Neuronal stem cell (in vitro differentiated cells): ENCODE measurements at regions not wholly inside any gene's neighbourhood (a gene's known extent, or its start where the extent isn't known, plus 50 kb on each side); places are given as distances from the start of the nearest gene placed in this dataset.

Experiments used
- DNase-seq: peaks from one replicate; pipeline ENCODE4 v3.0.0-alpha.2; 2013; ENCODE audit warnings: low spot score
- H2AFZ ChIP-seq: one replicate; pipeline ENCODE4 v1.6.1; 2013; ENCODE audit warnings: mild to moderate bottlenecking, low read length, inconsistent platforms
- H2AK5ac ChIP-seq: 2 replicates; pipeline ENCODE4 v1.6.1; 2013; ENCODE audit warnings: low read depth, mild to moderate bottlenecking, inconsistent platforms, low read length, moderate library complexity, mixed read lengths
- H2BK120ac ChIP-seq: 2 replicates; pipeline ENCODE4 v1.6.1; 2013; ENCODE audit warnings: low read depth, mild to moderate bottlenecking, inconsistent platforms, low read length, moderate library complexity, mixed read lengths
- H2BK12ac ChIP-seq: one replicate; pipeline ENCODE4 v1.6.1; 2013; ENCODE audit warnings: low read length, inconsistent platforms
- H2BK15ac ChIP-seq: 2 replicates; pipeline ENCODE4 v1.6.1; 2013; ENCODE audit warnings: mild to moderate bottlenecking, low read length, inconsistent platforms, mixed read lengths
- H2BK5ac ChIP-seq: one replicate; pipeline ENCODE4 v1.6.1; 2013; ENCODE audit warnings: inconsistent platforms, mild to moderate bottlenecking, low read length, moderate library complexity
- H3K14ac ChIP-seq: one replicate; pipeline ENCODE4 v1.6.1; 2013; ENCODE audit warnings: low read length, inconsistent platforms
- H3K18ac ChIP-seq: 2 replicates; pipeline ENCODE4 v1.6.1; 2013; ENCODE audit warnings: low read length, inconsistent platforms
- H3K23ac ChIP-seq: 2 replicates; pipeline ENCODE4 v1.6.1; 2013; ENCODE audit warnings: low read depth, mild to moderate bottlenecking, mixed read lengths, low read length, inconsistent platforms; ENCODE audit not compliant: poor library complexity
- H3K27ac ChIP-seq: replicated peaks from 3 replicates; pipeline ENCODE4 v1.5.1; 2013; ENCODE audit warnings: low read length, inconsistent platforms
- H3K27me3 ChIP-seq, 3 experiments: 2 replicates each; pipeline ENCODE4 v1.6.1; 2013; ENCODE audit warnings: low read length in 3 of 3, mild to moderate bottlenecking in 2 of 3, inconsistent platforms in 1 of 3, low read depth in 1 of 3, mixed read lengths in 1 of 3, moderate library complexity in 1 of 3; ENCODE audit not compliant: control insufficient read depth in 3 of 3, insufficient read depth in 3 of 3
- H3K36me3 ChIP-seq, 2 donors: replicated peaks in 1 of 2; 2 replicates each; pipeline ENCODE4 v1.6.1; 2013; ENCODE audit warnings: low read length in 2 of 2; ENCODE audit not compliant: control insufficient read depth in 2 of 2, insufficient read depth in 2 of 2
- H3K4ac ChIP-seq: 2 replicates; pipeline ENCODE4 v1.6.1; 2013; ENCODE audit warnings: inconsistent platforms, mild to moderate bottlenecking, low read length, moderate library complexity
- H3K4me1 ChIP-seq, 2 donors: 1 replicate in 1 of 2; 2 replicates in 1 of 2; pipeline ENCODE4 v1.6.1; 2013; ENCODE audit warnings: low read length in 2 of 2, low read depth in 1 of 2; ENCODE audit not compliant: control insufficient read depth in 2 of 2, insufficient read depth in 1 of 2
- H3K4me2 ChIP-seq: one replicate; pipeline ENCODE4 v1.6.1; 2013; ENCODE audit warnings: mild to moderate bottlenecking, low read length, inconsistent platforms; ENCODE audit not compliant: insufficient read depth, poor library complexity, severe bottlenecking
- H3K4me3 ChIP-seq, 2 donors: 2 replicates each; pipeline ENCODE4 v1.5.1; 2013; ENCODE audit warnings: low read length in 2 of 2, mild to moderate bottlenecking in 2 of 2, inconsistent platforms in 1 of 2, moderate library complexity in 1 of 2
- H3K79me1 ChIP-seq: one replicate; pipeline ENCODE4 v1.6.1; 2013; ENCODE audit warnings: low read depth, mild to moderate bottlenecking, inconsistent platforms, low read length, moderate library complexity
- H3K9ac ChIP-seq: one replicate; pipeline ENCODE4 v1.6.1; 2013; ENCODE audit warnings: mild to moderate bottlenecking, low read depth, low read length, inconsistent platforms; ENCODE audit not compliant: poor library complexity
- H3K9me3 ChIP-seq, 2 donors: replicated peaks in 1 of 2; 2 replicates each; pipeline versions ENCODE3 to v1.6.1; 2013; ENCODE audit warnings: low read length in 2 of 2, mild to moderate bottlenecking in 2 of 2, inconsistent platforms in 1 of 2, low read depth in 1 of 2, mixed read lengths in 1 of 2, moderate library complexity in 1 of 2; ENCODE audit not compliant: control insufficient read depth in 2 of 2, insufficient read depth in 1 of 2
- H4K8ac ChIP-seq: one replicate; pipeline ENCODE4 v1.6.1; 2013; ENCODE audit warnings: low read depth, mild to moderate bottlenecking, inconsistent platforms, low read length, moderate library complexity
- H4K91ac ChIP-seq: one replicate; pipeline ENCODE4 v1.6.1; 2013; ENCODE audit warnings: low read length, low read depth, mild to moderate bottlenecking, inconsistent platforms; ENCODE audit not compliant: poor library complexity
- WGBS, 2 donors: extraction: QIAGEN DNeasy Blood & Tissue Kit; methylation state at CpG; one replicate each; pipeline ENCODE4 v1.1.7; 2013; ENCODE audit warnings: missing lambda C conversion rate in 2 of 2, mixed read lengths in 1 of 2; ENCODE audit not compliant: insufficient read length in 2 of 2, insufficient replicate concordance in 1 of 2; ENCODE audit errors: extremely low coverage in 2 of 2; 5-methylcytosine and 5-hydroxymethylcytosine counted together

DNA sequence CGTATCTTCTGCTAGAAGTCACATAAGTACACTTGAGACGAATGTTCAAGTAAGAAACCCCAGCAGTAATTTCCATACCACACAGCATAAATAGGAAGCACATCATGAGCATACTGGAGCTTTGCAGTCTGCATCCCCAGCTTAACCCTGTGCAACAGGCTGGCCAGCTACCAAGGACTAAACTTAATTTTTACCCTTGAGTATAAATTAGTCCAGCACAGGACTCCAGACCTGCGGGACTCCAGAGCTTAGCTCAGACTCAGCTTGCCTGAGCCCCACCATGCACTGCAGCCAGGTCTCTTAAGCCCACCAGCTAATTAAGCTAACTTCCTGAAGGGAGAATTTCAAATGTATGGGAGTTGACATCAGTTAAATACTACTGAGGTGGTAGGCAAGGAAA, 491.0 kb downstream of the ARHGEF28 start:
- DNase-seq: no peak
- Histone ChIP-seq H3K4me3 (no peak overlapping the region), H2BK5ac (no peak overlapping the region), H3K14ac (no peak overlapping the region), H3K79me1 (no peaks in the 10 kb centered on the region), H3K27me3 (no peaks in the 10 kb centered on the region), H4K8ac (no peak overlapping the region), H3K4ac (no peak overlapping the region), H2BK12ac (no peak overlapping the region), H3K9me3 (peaks cover 2 to 3% of the 10 kb centered on the region in 2 donors), H3K9ac (no peak overlapping the region), H2AK5ac (no peak overlapping the region), H2AFZ (no peak overlapping the region), H3K27ac (no peak overlapping the region), H2BK120ac (no peak overlapping the region), H2BK15ac (no peak overlapping the region), H4K91ac (no peak overlapping the region), H3K4me2 (no peak overlapping the region), H3K4me1 (peaks cover 0 to 3% of the 10 kb centered on the region in 2 donors), H3K36me3 (no peaks in the 10 kb centered on the region), H3K23ac (no peak overlapping the region), H3K18ac (no peak overlapping the region)
- WGBS, 2 donors: no CpG with 5 or more reads among the region's 3 CpGs

GRCh38 chr5:74116266-74116665, 490.3 kb downstream of the ARHGEF28 start:
- no peak overlapping the region for H2BK5ac ChIP-seq
- H3K4me3 ChIP-seq: no peak overlapping the region
- peaks cover 2 to 3% of the 10 kb centered on the region in 2 donors for H3K9me3 ChIP-seq
- H3K79me1 ChIP-seq: no peaks in the 10 kb centered on the region
- no peak overlapping the region for H4K91ac ChIP-seq
- H2AFZ ChIP-seq: no peak overlapping the region
- no peak overlapping the region for H3K14ac ChIP-seq
- H3K18ac ChIP-seq: no peak overlapping the region
- H2BK15ac ChIP-seq: no peak overlapping the region
- H2BK120ac ChIP-seq: no peak overlapping the region
- H3K27ac ChIP-seq: no peak overlapping the region
- H2BK12ac ChIP-seq: no peak overlapping the region
- H3K9ac ChIP-seq: no peak overlapping the region
- no peak overlapping the region for H3K4me2 ChIP-seq
- no peak overlapping the region for H3K23ac ChIP-seq
- H3K4ac ChIP-seq: no peak overlapping the region
- no peak overlapping the region for H2AK5ac ChIP-seq
- H3K36me3 ChIP-seq: no peaks in the 10 kb centered on the region
- no peak for DNase-seq
- no CpG with 5 or more reads among the region's 1 CpG for WGBS, 2 donors
- peaks cover 0 to 3% of the 10 kb centered on the region in 2 donors for H3K4me1 ChIP-seq
- H4K8ac ChIP-seq: no peak overlapping the region
- H3K27me3 ChIP-seq: no peaks in the 10 kb centered on the region

GRCh38 chr5:74113927-74114326, 487.9 kb downstream of the ARHGEF28 start:
- no peak overlapping the region for H2BK120ac ChIP-seq
- no CpG with 5 or more reads among the region's 2 CpGs for WGBS, 2 donors

DNA sequence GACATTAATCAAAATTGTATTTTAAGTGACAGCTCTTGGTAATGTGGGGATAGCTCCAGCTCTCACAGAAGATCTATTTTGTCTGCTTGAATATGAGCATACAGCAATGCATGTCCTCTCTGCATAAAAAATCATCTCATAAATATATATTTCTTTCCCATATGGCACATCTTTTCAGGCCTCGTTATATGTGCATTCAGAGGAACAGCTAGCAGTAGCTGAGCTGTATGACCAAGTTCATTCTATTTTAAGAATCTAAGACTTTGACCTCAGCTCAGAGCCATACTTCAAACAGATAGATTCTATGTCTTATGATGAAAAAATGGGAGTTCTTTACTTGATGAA, 487.2 kb downstream of the ARHGEF28 start:
- Histone ChIP-seq H3K36me3 (no peaks in the 10 kb centered on the region), H3K4me3 (no peak overlapping the region), H2BK120ac (no peak overlapping the region), H2AFZ (no peak overlapping the region), H4K91ac (no peak overlapping the region), H3K4me1 (peaks cover 2 to 3% of the 10 kb centered on the region in 2 donors), H3K79me1 (no peaks in the 10 kb centered on the region), H3K4ac (no peak overlapping the region), H3K23ac (no peak overlapping the region), H2BK12ac (no peak overlapping the region), H3K27me3 (no peaks in the 10 kb centered on the region), H4K8ac (no peak overlapping the region), H3K27ac (no peak overlapping the region), H2AK5ac (no peak overlapping the region), H3K4me2 (no peak overlapping the region), H3K18ac (no peak overlapping the region), H2BK15ac (no peak overlapping the region), H3K9ac (no peak overlapping the region), H2BK5ac (no peak overlapping the region), H3K14ac (no peak overlapping the region), H3K9me3 (no peaks in the 10 kb centered on the region)
- DNase-seq: no peak
- no CpG with 5 or more reads among the region's 1 CpG for WGBS, 2 donors

More at GRCh38 chr5:74113927-74114326, 487.9 kb downstream of the ARHGEF28 start:
- no peak overlapping the region for H3K27ac ChIP-seq
- H2AFZ ChIP-seq: no peak overlapping the region
- no peak for DNase-seq
- H3K27me3 ChIP-seq: no peaks in the 10 kb centered on the region
- H3K4ac ChIP-seq: no peak overlapping the region
- H2BK15ac ChIP-seq: no peak overlapping the region
- no peak overlapping the region for H3K14ac ChIP-seq
- no peak overlapping the region for H3K4me3 ChIP-seq
- H3K9ac ChIP-seq: no peak overlapping the region
- H3K4me1 ChIP-seq: peaks cover 2 to 3% of the 10 kb centered on the region in 2 donors
- H3K4me2 ChIP-seq: no peak overlapping the region
- H3K36me3 ChIP-seq: no peaks in the 10 kb centered on the region
- H2BK12ac ChIP-seq: no peak overlapping the region
- H3K9me3 ChIP-seq: no peaks in the 10 kb centered on the region
- no peak overlapping the region for H3K23ac ChIP-seq
- no peak overlapping the region for H4K8ac ChIP-seq
- H3K18ac ChIP-seq: no peak overlapping the region
- no peak overlapping the region for H4K91ac ChIP-seq
- H2BK5ac ChIP-seq: no peak overlapping the region
- H2AK5ac ChIP-seq: no peak overlapping the region
- H3K79me1 ChIP-seq: no peaks in the 10 kb centered on the region
